ENCODE measurements at regions not wholly inside any gene's neighbourhood (a gene's known extent, or its start where the extent isn't known, plus 50 kb on each side); places are given as distances from the start of the nearest gene placed in this dataset.

DNA sequence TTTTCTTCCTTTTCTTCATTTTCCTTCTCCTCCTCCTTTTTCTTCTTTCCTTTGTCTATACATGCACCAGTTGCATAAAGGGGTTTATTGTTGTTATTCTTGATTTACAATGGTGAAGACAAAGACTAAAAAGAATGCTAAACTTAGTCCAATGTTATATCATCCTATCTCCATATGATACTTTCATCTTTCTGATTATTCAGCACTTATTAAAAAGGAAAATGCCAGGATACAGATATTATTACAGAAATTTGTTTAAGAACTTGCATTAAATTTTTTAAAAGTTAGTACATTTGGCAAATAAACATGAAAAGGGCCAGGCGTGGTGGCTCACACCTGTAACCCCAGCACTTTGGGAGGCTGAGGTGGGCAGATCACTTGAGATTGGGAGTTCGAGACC is 1074.9 kb downstream of the EFNA5 start:
- no CpG with 5 or more reads among the region's 2 CpGs for WGBS (ENCODE audit: extremely low coverage, insufficient read length, low lambda C conversion rate)

More for the DNA sequence above, 1074.9 kb downstream of the EFNA5 start:
- Histone ChIP-seq H2AFZ (ENCODE audit: low read length) (no peak overlapping the region), H4K5ac (ENCODE audit: insufficient read length, low read depth, low read length) (no peak overlapping the region), H3K23ac (ENCODE audit: insufficient read length, low read depth, low read length) (no peak overlapping the region), H2BK120ac (ENCODE audit: low read depth, low read length, poor library complexity, severe bottlenecking) (no peak overlapping the region), H3K27ac (ENCODE audit: insufficient read length, low read depth, low read length) (no peak overlapping the region), H3K79me1 (ENCODE audit: insufficient read depth, low read depth, low read length, poor library complexity, severe bottlenecking) (no peaks in the 10 kb centered on the region), H4K20me1 (ENCODE audit: control insufficient read depth, insufficient read depth, insufficient read length) (no peaks in the 10 kb centered on the region), H2BK15ac (ENCODE audit: low read depth, low read length) (no peak overlapping the region), H2BK20ac (ENCODE audit: low read depth, low read length, poor library complexity, severe bottlenecking) (no peak overlapping the region), H3K9ac (ENCODE audit: extremely low read depth, insufficient read length, low read length) (no peak overlapping the region), H3K4ac (ENCODE audit: low read depth, low read length) (no peak overlapping the region), H3K23me2 (ENCODE audit: insufficient read length, low read depth, low read length, poor library complexity, severe bottlenecking) (no peaks in the 10 kb centered on the region), H2BK12ac (ENCODE audit: insufficient read length, low read depth, low read length) (no peak overlapping the region), H4K8ac (replicated peaks; ENCODE audit: insufficient read length, low read depth, low read length) (no peak overlapping the region), H3T11ph (ENCODE audit: low read length) (no peak overlapping the region), H3K18ac (ENCODE audit: insufficient read length, low read depth, low read length) (no peak overlapping the region), H3K9me3 (ENCODE audit: control insufficient read depth, low read depth, low read length) (no peaks in the 10 kb centered on the region), H3K14ac (ENCODE audit: insufficient read depth, low read length) (no peak overlapping the region), H3K27me3 (ENCODE audit: insufficient read depth, low read length) (no peaks in the 10 kb centered on the region), H3K79me2 (ENCODE audit: insufficient read depth, low read length) (no peaks in the 10 kb centered on the region), H3K56ac (ENCODE audit: insufficient read length, low read depth, low read length) (no peak overlapping the region), H3K4me2 (ENCODE audit: insufficient read depth, insufficient read length, low read length) (no peak overlapping the region), H2AK5ac (ENCODE audit: insufficient read length, low read length) (no peak overlapping the region), H4K91ac (ENCODE audit: insufficient read length, low read depth, low read length) (no peak overlapping the region), H3K4me1 (ENCODE audit: insufficient read depth, low read length) (no peaks in the 10 kb centered on the region), H2BK5ac (ENCODE audit: insufficient read length, low read length) (no peak overlapping the region)
- Mint-ChIP-seq H3K27ac (no peak overlapping the region), H3K27me3 (ENCODE audit: low read depth) (no peaks in the 10 kb centered on the region; the same call in 1 of the 2 replicates), H3K36me3 (ENCODE audit: insufficient read depth in 1 of 3, low read depth in 3 of 3) (no peaks in the 10 kb centered on the region), H3K4me3 (no peak overlapping the region), H3K4me1 (no peaks in the 10 kb centered on the region), H3K9me3 (peaks cover 0 to 6% of the 10 kb centered on the region in 2 experiments; a peak in 2 of 5 replicates)
- DNase-seq: no peak
- TF ChIP-seq, protein P1, sequence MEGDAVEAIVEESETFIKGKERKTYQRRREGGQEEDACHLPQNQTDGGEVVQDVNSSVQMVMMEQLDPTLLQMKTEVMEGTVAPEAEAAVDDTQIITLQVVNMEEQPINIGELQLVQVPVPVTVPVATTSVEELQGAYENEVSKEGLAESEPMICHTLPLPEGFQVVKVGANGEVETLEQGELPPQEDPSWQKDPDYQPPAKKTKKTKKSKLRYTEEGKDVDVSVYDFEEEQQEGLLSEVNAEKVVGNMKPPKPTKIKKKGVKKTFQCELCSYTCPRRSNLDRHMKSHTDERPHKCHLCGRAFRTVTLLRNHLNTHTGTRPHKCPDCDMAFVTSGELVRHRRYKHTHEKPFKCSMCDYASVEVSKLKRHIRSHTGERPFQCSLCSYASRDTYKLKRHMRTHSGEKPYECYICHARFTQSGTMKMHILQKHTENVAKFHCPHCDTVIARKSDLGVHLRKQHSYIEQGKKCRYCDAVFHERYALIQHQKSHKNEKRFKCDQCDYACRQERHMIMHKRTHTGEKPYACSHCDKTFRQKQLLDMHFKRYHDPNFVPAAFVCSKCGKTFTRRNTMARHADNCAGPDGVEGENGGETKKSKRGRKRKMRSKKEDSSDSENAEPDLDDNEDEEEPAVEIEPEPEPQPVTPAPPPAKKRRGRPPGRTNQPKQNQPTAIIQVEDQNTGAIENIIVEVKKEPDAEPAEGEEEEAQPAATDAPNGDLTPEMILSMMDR (conservative IDR thresholded peaks at IDR 0.05): no peak
